NB4 (cell line): ENCODE measurements at regions not wholly inside any gene's neighbourhood (a gene's known extent, or its start where the extent isn't known, plus 50 kb on each side); places are given as distances from the start of the nearest gene placed in this dataset.

Source experiments
- MYC ChIP-seq: IDR thresholded peaks from 2 replicates; pipeline ENCODE4 v1.6.1; 2011; ENCODE audit warnings: low read depth, low read length
- POLR2A ChIP-seq: IDR thresholded peaks from 2 replicates; pipeline ENCODE4 v1.6.1; 2011; ENCODE audit warnings: mild to moderate bottlenecking; ENCODE audit not compliant: insufficient read length; ENCODE audit errors: extremely low read depth
- TF ChIP-seq, protein P1 (sequence below): IDR thresholded peaks from one replicate; pipeline ENCODE4 v1.5.1; 2012; ENCODE audit warnings: low read depth, low read length
- TF ChIP-seq, protein P2 (sequence below): IDR thresholded peaks from 2 replicates; pipeline ENCODE4 v1.6.1; 2011; ENCODE audit warnings: low read depth, low read length

GRCh38 chr13:20305587-20305986 lies 73.5 kb upstream of the GJB6 start:
- TF ChIP-seq POLR2A (no peak), MYC (no peak)
- TF ChIP-seq, protein P1, sequence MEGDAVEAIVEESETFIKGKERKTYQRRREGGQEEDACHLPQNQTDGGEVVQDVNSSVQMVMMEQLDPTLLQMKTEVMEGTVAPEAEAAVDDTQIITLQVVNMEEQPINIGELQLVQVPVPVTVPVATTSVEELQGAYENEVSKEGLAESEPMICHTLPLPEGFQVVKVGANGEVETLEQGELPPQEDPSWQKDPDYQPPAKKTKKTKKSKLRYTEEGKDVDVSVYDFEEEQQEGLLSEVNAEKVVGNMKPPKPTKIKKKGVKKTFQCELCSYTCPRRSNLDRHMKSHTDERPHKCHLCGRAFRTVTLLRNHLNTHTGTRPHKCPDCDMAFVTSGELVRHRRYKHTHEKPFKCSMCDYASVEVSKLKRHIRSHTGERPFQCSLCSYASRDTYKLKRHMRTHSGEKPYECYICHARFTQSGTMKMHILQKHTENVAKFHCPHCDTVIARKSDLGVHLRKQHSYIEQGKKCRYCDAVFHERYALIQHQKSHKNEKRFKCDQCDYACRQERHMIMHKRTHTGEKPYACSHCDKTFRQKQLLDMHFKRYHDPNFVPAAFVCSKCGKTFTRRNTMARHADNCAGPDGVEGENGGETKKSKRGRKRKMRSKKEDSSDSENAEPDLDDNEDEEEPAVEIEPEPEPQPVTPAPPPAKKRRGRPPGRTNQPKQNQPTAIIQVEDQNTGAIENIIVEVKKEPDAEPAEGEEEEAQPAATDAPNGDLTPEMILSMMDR, result no peak
- TF ChIP-seq, protein P2, sequence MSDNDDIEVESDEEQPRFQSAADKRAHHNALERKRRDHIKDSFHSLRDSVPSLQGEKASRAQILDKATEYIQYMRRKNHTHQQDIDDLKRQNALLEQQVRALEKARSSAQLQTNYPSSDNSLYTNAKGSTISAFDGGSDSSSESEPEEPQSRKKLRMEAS, result no peak
